ENCODE measurements at regions not wholly inside any gene's neighbourhood (a gene's known extent, or its start where the extent isn't known, plus 50 kb on each side); places are given as distances from the start of the nearest gene placed in this dataset.
"Not testable (repeated sequence)": the region's sequence is repeated elsewhere in the genome, so short reads cannot be mapped to it uniquely, and the experiment has no call there.

DNA sequence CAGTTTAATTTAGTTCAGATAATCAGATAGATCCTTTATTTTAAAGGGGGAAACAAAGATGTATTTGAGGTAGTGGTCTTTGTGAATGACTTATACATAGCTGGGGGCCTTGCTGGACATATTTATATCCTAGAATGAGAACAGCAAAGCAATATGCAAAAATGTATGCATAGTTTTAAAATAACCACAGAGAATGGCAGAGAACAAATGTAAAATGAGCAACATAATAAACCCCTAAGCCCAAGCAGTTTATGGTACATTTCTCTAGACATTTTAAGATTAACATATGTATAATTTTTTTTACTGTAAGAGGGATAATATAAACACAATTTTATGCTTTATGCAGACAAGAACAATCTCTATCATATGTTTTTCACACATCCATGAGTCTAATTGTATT is 434.2 kb upstream of the SMIM31 start:
- DNase-seq (ENCODE audit: low read depth): no peak

DNA sequence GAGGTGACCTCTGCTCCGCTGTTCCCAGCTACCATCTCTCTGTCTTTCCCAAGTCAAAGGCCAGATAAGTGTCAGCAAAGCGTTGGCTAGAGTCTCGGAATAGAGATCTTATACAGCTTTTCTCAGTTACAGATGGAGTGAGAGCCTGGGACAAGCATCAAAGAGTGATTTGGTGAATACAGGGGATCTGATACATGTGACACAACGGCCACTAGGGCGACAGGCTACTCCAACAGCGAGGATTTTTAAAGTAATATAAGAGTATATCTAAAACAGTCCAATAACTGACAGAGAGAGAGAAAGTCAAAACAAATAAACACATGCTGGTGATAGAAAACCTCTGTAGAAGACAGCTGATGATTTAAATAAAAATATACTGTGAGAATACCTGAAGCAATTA is 433.1 kb upstream of the SMIM31 start:
- no peak for DNase-seq (ENCODE audit: low read depth)

DNA sequence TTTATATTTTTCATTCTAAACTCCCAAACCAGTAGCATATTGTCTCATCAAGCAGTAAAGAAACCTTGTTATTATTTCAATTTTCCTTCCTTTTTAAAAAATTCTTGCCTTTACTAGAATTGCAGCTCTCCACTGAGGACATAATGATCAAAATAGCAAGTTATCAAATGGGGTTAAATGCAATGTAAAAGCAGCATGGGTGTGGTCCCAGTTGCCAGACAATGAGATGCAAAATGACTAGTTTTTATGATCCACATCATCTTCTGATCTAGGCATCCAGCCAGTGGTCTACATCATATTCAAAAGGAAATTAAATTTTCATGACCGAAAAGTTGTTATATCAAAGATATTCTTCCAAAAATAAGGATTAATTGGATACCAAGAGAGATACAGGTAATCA is 427.9 kb upstream of the SMIM31 start:
- no peak for DNase-seq (ENCODE audit: low read depth)

DNA sequence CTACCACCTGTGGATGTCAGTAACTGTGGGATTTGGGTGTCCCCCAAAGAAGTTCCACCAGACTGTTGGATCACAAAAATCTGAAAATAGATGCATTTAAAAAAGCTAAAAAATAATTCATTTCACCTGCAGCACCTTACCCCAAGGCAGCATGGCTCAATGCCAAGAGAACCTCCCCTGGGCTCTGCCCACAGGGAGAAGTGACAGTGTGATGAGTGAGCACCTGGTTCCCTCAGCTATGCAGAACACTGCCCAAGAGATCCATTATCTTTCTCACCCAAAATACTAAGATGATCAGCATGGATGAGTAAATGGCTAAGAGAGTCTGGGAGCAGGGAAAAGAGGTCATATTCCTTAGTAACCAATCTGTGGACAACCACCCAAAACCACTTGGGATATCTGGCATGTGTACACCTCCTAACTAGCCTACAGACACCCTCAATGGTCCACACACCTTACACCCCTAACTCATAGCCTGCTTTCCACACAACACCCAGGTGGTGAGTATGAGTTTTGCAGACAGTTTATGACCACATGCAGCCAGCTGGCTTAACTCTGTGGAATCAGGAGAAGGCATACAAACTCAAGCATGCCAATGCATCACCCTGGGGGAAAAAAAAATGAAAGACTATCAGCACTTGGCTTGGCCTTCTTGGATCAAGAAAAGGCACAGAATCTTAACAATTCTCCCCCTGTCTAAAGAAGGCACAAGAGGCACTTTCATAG is 416.5 kb upstream of the SMIM31 start:
- DNase-seq (ENCODE audit: low read depth): no peak

DNA sequence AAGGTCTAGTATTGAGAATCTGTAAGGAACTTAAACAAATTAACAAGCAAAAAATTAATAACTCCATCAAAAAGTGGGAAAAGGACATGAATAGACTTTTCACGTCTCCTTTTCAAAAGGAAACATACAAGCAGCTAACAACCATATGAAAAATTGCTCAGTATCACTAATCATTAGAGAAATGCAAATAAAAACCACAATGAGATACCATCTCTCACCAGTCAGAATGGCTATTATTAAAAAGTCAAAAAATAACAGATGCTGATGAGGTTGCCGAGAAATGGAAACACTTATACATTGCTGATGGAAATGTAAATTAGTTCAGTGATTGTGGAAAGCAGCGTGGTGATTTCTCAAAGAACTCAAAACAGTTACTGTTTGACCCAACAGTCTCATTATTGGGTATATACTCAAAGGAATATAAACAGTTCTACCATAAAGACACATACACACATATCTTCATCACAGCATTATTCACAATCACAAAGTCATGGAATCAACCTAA is 410.4 kb upstream of the SMIM31 start:
- DNase-seq (ENCODE audit: low read depth): no peak

DNA sequence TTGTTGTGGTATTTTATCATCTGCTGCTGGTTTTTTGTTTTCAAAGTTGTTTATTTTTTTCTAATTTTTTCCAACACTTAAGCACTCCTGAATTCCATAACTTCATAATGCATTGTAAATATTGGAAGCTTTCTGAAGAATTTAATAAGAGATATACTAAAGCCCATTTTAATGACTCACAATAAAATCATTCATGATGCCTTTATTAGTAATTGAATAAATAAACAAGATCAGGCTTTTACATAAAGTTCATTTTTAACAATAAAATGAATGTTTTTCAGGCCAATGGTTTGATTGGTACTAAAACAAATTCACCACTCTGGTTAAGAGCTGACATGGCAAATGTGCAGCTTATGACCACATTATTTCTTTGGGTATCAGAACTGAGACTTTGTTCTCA is 408.2 kb upstream of the SMIM31 start:
- no peak for DNase-seq (ENCODE audit: low read depth)

DNA sequence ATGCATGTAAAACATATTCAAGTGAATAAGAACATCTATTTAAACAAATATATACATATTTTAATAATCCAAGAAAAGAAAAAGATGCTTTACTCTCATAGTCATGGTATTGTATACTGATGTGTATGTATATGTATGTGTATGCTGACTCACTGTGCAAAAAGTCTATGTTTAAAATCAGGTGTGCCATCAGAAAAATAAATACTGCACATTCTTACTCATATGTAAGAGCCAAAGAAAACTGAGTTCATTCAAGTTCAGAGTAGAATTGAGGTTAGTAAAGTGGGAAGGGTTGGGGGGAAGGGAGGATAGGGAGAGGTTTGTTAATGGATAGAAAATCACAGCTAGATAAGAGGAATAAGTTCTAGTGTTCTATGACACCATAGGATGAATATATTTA is 403.9 kb upstream of the SMIM31 start:
- DNase-seq (ENCODE audit: low read depth): no peak

DNA sequence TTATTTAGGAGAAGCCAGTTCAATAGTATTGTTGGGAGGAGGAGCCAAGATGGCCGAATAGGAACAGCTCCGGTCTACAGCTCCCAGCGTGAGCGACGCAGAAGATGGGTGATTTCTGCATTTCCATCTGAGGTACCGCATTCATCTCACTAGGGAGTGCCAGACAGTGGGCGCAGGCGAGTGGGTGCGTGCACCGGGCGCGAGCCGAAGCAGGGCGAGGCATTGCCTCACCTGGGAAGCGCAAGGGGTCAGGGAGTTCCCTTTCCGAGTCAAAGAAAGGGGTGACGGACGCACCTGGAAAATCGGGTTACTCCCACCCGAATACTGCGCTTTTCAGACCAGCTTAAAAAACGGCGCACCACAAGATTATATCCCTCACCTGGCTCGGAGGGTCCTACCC is 403.2 kb upstream of the SMIM31 start:
- DNase-seq (ENCODE audit: low read depth): not testable (repeated sequence)

DNA sequence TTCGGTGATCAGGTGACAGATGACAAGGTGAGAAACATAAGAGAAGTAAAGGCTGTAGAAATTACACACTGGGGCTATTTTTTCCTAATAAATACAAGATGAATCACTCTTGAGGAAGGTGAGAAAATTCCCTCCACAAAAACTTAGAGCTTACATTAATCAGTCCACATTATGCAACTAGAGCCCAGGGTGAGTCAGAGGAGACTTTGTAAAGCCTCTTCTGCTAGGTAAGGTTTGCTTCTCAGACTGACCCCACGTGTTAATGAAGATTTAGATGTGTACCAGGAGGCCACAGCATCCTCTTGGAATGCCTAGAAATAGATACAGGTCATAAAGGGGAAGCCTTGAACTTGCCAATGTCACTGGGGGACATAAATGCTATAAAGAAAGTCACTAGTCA is 396.0 kb upstream of the SMIM31 start:
- DNase-seq (ENCODE audit: low read depth): no peak

DNA sequence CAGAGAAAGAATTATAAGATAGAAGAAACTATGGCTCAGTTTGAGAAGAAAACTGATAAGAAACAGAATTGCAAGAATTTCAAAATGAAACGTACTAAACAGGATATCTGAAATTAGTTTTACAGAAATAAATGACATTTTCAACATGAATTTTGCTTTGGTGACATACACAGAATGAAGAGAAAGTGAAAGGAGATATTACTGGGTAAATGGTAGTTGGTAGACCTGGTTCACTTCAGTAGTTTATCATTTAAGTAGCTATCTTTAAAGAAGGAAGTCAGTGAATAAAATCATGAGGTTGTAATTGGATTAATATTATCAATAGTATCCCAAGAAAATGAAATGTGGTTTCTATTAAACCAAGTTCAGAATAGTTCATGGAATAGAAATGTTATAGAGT is 395.5 kb upstream of the SMIM31 start:
- DNase-seq (ENCODE audit: low read depth): no peak

DNA sequence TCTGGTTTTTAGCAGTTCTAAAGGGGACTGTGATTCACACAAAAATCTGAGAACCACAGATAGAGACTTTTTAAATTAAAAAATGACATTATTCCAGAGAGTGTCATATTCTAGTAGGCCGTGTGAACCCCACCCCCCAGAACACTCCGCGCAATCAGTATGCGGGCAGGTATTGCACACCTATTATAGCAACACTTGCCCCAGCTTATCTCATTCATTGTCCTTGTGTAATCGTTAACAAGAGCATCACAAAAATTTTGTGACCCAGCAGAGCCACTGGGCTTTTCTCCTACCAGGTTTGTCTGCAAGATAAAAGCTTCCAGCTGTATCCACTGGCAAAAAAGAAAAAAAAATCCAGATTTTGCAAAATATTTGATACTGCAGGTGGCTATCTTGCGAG is 394.1 kb upstream of the SMIM31 start:
- no peak for DNase-seq (ENCODE audit: low read depth)

DNA sequence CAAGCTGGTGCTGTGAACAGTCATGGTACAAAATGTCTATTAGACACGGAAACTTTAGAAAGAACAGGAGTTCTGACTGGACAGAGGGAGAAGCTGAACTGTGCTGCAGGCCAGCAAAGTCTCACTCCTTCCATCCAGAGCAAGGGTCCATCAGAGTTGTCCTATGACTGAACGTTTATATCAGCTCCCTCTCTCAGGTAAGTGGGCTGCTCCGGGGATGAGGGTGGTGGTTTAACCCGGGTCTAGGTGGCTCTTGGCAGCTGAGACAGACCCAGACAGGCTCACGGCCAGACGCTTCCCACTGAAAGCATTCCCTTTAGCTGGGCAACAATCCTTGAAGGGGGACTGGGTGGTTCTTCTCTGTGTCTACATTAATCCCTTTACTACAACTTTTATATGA is 385.0 kb upstream of the SMIM31 start:
- DNase-seq (ENCODE audit: low read depth): no peak

DNA sequence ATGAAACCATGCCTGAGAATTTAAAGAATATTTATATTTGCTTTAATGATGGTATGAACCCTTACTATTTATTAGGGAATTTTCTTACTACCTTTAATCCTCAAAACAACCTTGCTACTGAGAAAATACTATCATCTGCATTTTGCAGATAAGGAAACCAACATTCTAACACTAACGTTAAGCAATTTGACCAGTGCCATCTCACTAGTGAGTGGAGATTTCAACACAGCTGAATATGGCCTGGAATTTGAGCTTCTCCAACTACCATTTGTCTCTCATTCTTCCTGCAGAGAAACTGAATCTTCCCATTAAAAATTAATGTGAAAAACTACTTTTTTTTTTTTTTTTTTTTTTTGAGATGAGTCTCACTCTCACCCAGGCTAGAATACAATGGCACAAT is 380.9 kb upstream of the SMIM31 start:
- no peak for DNase-seq (ENCODE audit: low read depth)

DNA sequence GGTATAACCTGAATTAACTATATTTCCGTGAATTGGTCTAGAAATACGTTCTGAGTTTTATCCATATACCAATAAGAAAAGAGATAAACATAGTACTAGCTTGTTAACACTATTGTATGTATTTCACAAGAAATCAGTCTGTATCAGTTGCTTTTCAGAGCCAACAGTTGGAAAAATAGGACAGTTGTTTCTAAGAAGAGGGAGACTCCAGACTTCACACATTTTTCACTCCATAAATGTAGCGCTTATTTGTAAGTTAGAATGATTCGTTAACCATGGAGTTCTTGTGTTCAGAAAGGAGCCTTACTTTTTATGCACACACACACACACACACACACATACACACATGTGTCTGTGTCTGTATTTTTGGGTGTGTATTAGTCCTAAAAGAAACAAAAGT is 376.7 kb upstream of the SMIM31 start:
- DNase-seq (ENCODE audit: low read depth): no peak

DNA sequence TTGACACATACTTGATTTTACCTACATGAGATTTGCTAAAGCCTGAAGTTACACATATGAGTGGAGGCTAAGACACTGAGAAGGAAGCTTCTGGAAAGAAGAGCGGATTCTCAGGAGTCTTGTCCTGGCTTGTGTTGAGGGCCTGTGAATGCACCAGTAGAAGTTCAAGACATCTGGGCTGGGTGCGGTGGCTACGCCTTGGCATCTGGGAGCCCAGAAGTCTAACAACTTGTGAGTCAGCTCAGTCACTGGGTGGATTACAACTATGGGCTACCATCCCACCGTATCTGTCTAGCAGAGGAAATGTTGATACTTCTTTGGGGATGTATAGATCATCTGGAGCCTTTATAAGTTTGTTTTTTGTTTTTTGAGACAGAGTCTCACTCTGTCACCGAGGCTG is 375.6 kb upstream of the SMIM31 start:
- DNase-seq (ENCODE audit: low read depth): no peak

DNA sequence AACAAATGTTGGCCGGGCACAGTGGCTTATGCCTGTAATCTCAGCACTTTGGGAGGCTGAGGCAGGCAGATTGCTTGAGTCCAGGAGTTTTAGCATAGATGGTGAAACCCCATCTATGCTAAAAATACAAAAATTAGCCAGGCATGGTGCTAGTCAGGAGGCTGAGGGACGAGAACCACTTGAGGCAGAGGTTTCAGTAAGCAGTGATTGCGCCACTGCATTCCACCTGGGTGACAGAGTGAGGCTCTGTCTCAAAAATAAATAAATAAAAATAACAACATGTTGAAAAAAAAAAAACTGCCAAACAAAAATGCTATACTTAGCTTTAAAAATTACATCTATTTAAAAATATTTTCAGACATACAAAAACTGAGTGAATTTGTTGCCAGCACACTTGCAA is 374.2 kb upstream of the SMIM31 start:
- DNase-seq (ENCODE audit: low read depth): no peak

DNA sequence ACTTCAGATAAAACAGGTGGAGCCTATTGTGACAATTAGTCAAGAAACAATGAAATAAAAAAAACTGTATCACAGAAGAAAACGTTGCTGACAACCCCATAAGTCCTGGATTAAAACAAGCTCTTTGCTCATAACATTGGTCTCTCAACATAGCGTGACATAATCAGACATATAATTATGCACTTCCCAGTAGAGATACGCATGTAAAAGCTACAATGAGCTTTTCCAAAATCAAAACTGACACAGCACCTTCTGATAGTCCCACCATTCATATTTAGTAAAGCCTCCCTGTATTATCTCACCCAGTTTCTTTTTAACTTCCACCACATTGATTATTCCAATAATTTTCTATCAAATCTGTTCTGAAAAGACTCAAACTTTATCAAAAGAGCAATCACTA is 372.1 kb upstream of the SMIM31 start:
- no peak for DNase-seq (ENCODE audit: low read depth)

DNA sequence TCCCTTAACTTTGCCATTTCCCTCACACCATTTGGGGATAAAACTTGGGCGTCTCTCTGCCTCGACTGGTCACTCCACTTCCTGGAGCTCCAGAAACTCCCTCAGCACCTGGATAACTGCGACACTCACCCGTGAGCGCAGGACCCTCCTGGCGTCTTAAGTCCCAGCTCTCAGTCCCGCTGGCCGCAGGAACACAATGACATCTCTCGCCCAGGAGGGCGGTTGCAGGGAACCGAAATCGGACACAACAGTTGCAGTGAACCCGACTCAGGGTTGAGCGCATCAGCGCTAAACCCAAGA is 370.9 kb upstream of the SMIM31 start:
- DNase-seq (ENCODE audit: low read depth): no peak

DNA sequence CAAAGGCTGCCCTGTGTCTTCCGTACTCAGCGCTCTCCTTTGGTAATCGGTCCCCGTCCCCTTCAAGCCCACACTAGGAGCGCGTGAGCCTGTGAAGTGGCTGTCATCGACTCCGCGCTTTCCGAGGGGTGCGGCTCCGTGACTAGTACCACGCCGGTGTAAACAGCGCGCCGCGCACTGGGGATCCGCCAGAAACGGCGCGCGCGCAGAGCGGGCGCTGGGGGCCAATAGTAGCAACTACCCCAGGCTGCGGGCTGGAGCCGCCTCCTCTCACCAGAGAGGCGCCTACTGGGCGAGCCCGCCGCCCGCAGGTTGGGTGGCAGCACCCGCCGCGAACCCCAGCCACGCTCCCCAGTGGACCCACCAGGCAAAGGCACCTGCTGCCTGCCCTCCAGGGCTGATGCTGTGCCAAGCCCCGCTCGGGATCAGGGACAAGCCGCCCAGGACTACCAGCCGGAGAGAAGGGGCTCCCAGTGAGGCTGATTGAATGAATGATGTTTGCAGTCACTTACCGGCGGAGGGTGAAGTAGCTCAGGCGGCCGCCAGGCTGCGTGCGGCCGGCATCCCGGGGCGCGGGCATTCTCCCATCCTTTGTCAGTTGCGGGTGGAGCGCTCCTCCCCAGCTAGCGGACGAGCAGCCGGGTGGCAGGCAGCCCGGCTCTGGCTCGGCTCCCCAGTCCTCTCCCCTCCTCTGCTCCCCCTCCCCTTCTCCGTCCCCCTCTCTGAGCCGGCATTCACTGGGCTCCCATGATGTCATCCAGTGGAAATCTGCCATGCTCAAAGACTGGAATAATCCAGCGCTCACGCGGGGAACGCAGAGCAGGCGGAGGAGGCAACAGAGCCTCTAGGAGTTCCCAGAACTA is 370.3 kb upstream of the SMIM31 start:
- no peak for DNase-seq (ENCODE audit: low read depth)

DNA sequence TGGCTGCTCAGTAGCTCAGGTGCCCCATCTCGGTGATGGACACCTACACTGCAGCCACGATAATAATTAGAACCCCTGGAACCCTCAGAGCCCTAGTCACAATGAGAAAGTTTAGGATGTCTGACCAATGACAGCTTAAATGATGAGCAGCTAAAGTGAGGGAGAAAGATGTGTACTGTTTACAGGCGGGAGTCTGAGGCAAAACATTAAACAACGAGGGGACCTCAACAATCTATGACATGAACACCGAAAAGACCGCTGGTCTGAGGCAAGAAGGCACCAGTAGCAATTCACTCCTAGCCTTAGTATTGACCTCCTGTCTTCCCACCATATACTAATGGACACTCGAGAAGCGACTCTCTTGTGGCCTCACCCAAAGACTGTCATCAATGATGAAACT is 369.5 kb upstream of the SMIM31 start:
- no peak for DNase-seq (ENCODE audit: low read depth)

DNA sequence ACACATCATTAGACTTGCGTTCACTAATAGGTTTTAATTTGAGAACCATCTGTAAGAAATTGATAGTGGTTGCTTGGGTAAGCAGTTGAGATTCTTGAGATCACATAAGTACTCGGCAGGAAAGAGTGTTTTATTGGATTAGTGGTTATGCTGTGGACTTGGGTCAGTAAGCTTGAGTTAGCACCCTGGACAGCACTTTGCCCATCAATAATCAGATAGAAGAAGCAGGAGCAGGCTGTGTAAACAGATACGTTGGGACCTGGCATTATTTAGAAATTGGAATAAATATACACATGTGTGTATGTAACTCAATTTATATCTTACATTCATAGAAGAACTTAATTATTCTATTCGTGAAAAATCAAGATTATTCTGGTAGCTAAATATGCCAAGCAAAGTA is 357.5 kb upstream of the SMIM31 start:
- no peak for DNase-seq (ENCODE audit: low read depth)

DNA sequence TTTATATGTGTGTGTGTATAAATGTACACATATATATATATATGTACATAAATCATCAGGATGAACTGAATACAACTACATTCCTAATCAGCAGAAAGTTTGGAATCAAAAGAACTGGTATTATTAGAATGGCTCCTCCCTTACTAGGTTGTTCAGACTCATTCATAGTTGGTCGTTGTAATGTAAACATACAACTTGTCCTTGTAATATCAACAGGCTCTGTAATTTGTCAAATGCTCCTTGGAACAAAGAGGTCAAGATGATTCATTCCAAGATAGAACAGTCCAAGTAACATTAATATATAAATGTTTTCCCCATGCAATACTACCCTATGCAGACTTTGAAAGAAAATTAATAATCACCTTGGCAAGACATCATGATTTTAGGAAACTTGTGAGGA is 351.4 kb upstream of the SMIM31 start:
- no peak for DNase-seq (ENCODE audit: low read depth)

DNA sequence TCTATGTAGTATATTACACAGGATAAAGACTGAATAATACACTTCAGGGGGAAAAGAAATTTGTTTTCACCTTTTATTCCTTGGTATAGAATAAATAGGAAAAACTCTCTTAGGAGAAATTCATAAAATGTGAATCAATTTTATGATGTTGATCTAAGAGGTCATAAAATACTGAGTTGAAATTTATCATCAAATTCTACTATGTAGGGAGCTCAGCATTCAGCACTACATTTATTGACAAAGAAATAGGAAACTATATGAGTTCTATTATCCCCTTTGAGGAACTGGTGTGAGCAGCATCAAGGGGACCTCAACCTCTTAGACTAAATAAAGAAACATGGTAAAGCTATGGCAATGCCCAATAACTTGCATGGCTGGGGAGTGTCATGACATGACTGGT is 348.2 kb upstream of the SMIM31 start:
- no peak for DNase-seq (ENCODE audit: low read depth)

DNA sequence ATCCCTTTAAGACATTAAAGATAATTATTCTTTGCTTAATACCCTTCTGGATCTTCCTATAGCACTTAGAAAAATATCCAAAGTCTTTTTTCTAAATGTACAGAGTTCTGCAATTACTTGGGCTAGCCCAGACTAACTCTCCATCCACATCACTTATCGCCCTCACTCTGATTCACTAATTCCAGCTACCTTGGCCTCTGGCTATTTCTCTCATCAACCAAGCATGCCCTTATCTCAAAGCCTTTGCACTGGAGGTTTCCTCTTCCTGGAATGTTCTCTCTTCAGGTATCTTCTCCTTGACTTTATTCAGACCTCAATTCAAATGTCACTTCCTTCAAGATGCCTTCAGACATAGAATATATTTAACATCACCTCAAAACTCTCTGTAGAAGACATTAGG is 345.1 kb upstream of the SMIM31 start:
- no peak for DNase-seq (ENCODE audit: low read depth)

All from activated T-cell treated with anti-CD3 and anti-CD28 coated beads for 24 hours (primary cell).